GM12878 (cell line): ENCODE measurements at regions not wholly inside any gene's neighbourhood (a gene's known extent, or its start where the extent isn't known, plus 50 kb on each side); places are given as distances from the start of the nearest gene placed in this dataset.

Source experiments
- CTCF ChIP-seq, 3 experiments: IDR thresholded peaks in 2 of 3; conservative IDR thresholded peaks in 1 of 3; 2 replicates each; pipeline ENCODE4 v1.5.1; 2011; ENCODE audit warnings: low read depth in 3 of 3, low read length in 3 of 3, mild to moderate bottlenecking in 3 of 3, control low read depth in 2 of 3, moderate library complexity in 2 of 3, inconsistent platforms in 1 of 3, mixed read lengths in 1 of 3; ENCODE audit not compliant: control insufficient read depth in 2 of 3, insufficient read depth in 1 of 3; ENCODE audit errors: extremely low read depth in 1 of 3
- ETV6 ChIP-seq, 2 experiments: fragments of 450-650 bp in 1 of 2; IDR thresholded peaks in 1 of 2; conservative IDR thresholded peaks in 1 of 2; 2 replicates each; pipeline ENCODE4 v1.6.1; 2014; ENCODE audit warnings: antibody characterized with exemption in 1 of 2, borderline replicate concordance in 1 of 2, low read depth in 1 of 2, mild to moderate bottlenecking in 1 of 2, moderate library complexity in 1 of 2
- MXI1 ChIP-seq: fragments of 150-350 bp; IDR thresholded peaks from 2 replicates; pipeline ENCODE4 v1.6.1; 2011; ENCODE audit warnings: low read depth, mild to moderate bottlenecking, inconsistent platforms, low read length, improper control_type of control experiment
- NR2C1 ChIP-seq: fragments of 450-650 bp; IDR thresholded peaks from 2 replicates; pipeline ENCODE4 v1.6.1; 2017; ENCODE audit warnings: antibody characterized with exemption, mild to moderate bottlenecking, moderate library complexity
- NRF1 ChIP-seq: conservative IDR thresholded peaks from 2 replicates; pipeline ENCODE4 v1.6.1; 2011; ENCODE audit warnings: mild to moderate bottlenecking, low read depth, low read length, improper control_type of control experiment
- POLR2A ChIP-seq: IDR thresholded peaks from 2 replicates; pipeline ENCODE4 v1.6.1; 2011; ENCODE audit warnings: low read depth, mild to moderate bottlenecking, low read length
- POLR2AphosphoS5 ChIP-seq: IDR thresholded peaks from 2 replicates; pipeline ENCODE4 v1.6.1; 2011; ENCODE audit warnings: mild to moderate bottlenecking, low read length, inconsistent platforms
- RAD21 ChIP-seq: IDR thresholded peaks from 2 replicates; pipeline ENCODE4 v1.6.1; 2011; ENCODE audit warnings: mild to moderate bottlenecking, low read depth, low read length, moderate library complexity; ENCODE audit not compliant: insufficient read depth
- RFX5 ChIP-seq: IDR thresholded peaks from 2 replicates; pipeline ENCODE4 v1.6.1; 2011; ENCODE audit warnings: low read depth, low read length, improper control_type of control experiment
- SIN3A ChIP-seq: IDR thresholded peaks from 2 replicates; pipeline ENCODE4 v1.6.1; 2012; ENCODE audit warnings: low read depth, low read length, improper control_type of control experiment
- SRF ChIP-seq, 2 experiments: IDR thresholded peaks; 2 replicates each; pipeline ENCODE4 v1.6.1; 2011; ENCODE audit warnings: low read depth in 2 of 2, low read length in 2 of 2, mild to moderate bottlenecking in 1 of 2, moderate library complexity in 1 of 2
- TCF3 ChIP-seq: IDR thresholded peaks from 2 replicates; pipeline ENCODE4 v1.6.1; 2012; ENCODE audit warnings: low read depth, mild to moderate bottlenecking, low read length, borderline replicate concordance; ENCODE audit not compliant: insufficient read depth
- USF1 ChIP-seq: IDR thresholded peaks from 2 replicates; pipeline ENCODE4 v1.6.1; 2011; ENCODE audit warnings: borderline replicate concordance, low read depth, mild to moderate bottlenecking, moderate library complexity, mixed read lengths, low read length; ENCODE audit not compliant: insufficient read depth; ENCODE audit errors: extremely low read length
- ZBTB40 ChIP-seq: fragments of 450-650 bp; IDR thresholded peaks from 2 replicates; pipeline ENCODE4 v1.6.1; 2016; ENCODE audit warnings: mild to moderate bottlenecking, moderate library complexity, borderline replicate concordance

- TF ChIP-seq ETV6 (conservative IDR thresholded peaks at IDR 0.05 in 1 of 2, IDR thresholded peaks at IDR 0.05 in 1 of 2; ENCODE audit: borderline replicate concordance in 1 of 2, low read depth in 1 of 2) (no peak), NR2C1 (no peak), RAD21 (no peak), SIN3A (no peak), SRF (IDR thresholded peaks at IDR 0.05; ENCODE audit: low read depth in 2 of 2, low read length in 2 of 2) (no peak), USF1 (no peak), RFX5 (no peak), ZBTB40 (no peak), POLR2AphosphoS5 (no peak), NRF1 (no peak), CTCF (IDR thresholded peaks at IDR 0.05 in 2 of 3, conservative IDR thresholded peaks at IDR 0.05 in 1 of 3; ENCODE audit: control insufficient read depth in 2 of 3, extremely low read depth in 1 of 3, insufficient read depth in 1 of 3, low read depth in 3 of 3, low read length in 3 of 3) (no peak), TCF3 (no peak), POLR2A (no peak), MXI1 (no peak)
Observed at GRCh38 chr17:17406225-17406624, 70.6 kb upstream of the MED9 start.
